K562 (cell line): ENCODE measurements at regions not wholly inside any gene's neighbourhood (a gene's known extent, or its start where the extent isn't known, plus 50 kb on each side); places are given as distances from the start of the nearest gene placed in this dataset.

ENCODE experiments used
- CBX5 ChIP-seq: IDR thresholded peaks from 2 replicates; pipeline ENCODE4 v1.6.1; 2014; ENCODE audit warnings: low read depth, borderline replicate concordance
- ETV1 ChIP-seq: fragments of 450-650 bp; conservative IDR thresholded peaks from 2 replicates; pipeline ENCODE4 v1.6.1; 2016; ENCODE audit warnings: missing genetic modification characterization, control low read depth, low read depth, missing compliant biosample characterization
- GTF2A2 ChIP-seq: IDR thresholded peaks from 2 replicates; pipeline ENCODE4 v1.6.1; 2016; ENCODE audit warnings: mild to moderate bottlenecking, missing genetic modification characterization, missing compliant biosample characterization
- KLF1 ChIP-seq: fragments of 450-650 bp; IDR thresholded peaks from 2 replicates; pipeline ENCODE4 v1.6.1; 2016; ENCODE audit warnings: missing genetic modification characterization, missing compliant biosample characterization
- PHB2 ChIP-seq: fragments of 450-650 bp; IDR thresholded peaks from 2 replicates; pipeline ENCODE4 v1.6.1; 2017; ENCODE audit warnings: low read depth
- ZKSCAN1 ChIP-seq: fragments of 150-350 bp; IDR thresholded peaks from 2 replicates; pipeline ENCODE4 v1.6.1; 2016; ENCODE audit warnings: low read depth, low read length
- ZNF407 ChIP-seq: fragments of 450-650 bp; IDR thresholded peaks from 2 replicates; pipeline ENCODE4 v1.6.1; 2016; ENCODE audit warnings: low read depth
- ZNF507 ChIP-seq: conservative IDR thresholded peaks from 2 replicates; pipeline ENCODE4 v1.6.1; 2017; ENCODE audit warnings: missing genetic modification characterization, missing compliant biosample characterization
- ZNF57 ChIP-seq: fragments of 450-650 bp; formaldehyde crosslinking; IDR thresholded peaks from 2 replicates; pipeline ENCODE4 v1.4.0; 2020; ENCODE audit warnings: mild to moderate bottlenecking, moderate library complexity
- ZNF592 ChIP-seq: fragments of 450-650 bp; IDR thresholded peaks from 2 replicates; pipeline ENCODE4 v1.6.1; 2017; ENCODE audit warnings: antibody characterized with exemption, mild to moderate bottlenecking
- ZNF655 ChIP-seq: fragments of 250-450 bp; sonication (Bioruptor Pico); IDR thresholded peaks from 2 replicates; pipeline ENCODE4 v1.5.0; 2021
- ZZZ3 ChIP-seq: fragments of 450-650 bp; IDR thresholded peaks from 2 replicates; pipeline ENCODE4 v1.6.1; 2016; ENCODE audit warnings: antibody characterized with exemption, mild to moderate bottlenecking, moderate library complexity

GRCh38 chr1:60742339-60742738 is 340.0 kb upstream of the NFIA start (continued):
- TF ChIP-seq GTF2A2 (tag) (no peak), ZNF57 (CRISPR knock-in tag) (no peak), ZNF655 (CRISPR knock-in tag) (no peak), ETV1 (tag) (no peak), PHB2 (no peak), CBX5 (no peak), ZNF407 (no peak), ZZZ3 (no peak), ZNF592 (no peak), ZKSCAN1 (no peak), ZNF507 (tag) (no peak), KLF1 (no peak)
